ENCODE measurements at regions not wholly inside any gene's neighbourhood (a gene's known extent, or its start where the extent isn't known, plus 50 kb on each side); places are given as distances from the start of the nearest gene placed in this dataset.

GRCh38 chr19:30083125-30083681, 141.2 kb downstream of the URI1 start:
- ATAC-seq (no peak), DNase-seq (no peak)

DNA sequence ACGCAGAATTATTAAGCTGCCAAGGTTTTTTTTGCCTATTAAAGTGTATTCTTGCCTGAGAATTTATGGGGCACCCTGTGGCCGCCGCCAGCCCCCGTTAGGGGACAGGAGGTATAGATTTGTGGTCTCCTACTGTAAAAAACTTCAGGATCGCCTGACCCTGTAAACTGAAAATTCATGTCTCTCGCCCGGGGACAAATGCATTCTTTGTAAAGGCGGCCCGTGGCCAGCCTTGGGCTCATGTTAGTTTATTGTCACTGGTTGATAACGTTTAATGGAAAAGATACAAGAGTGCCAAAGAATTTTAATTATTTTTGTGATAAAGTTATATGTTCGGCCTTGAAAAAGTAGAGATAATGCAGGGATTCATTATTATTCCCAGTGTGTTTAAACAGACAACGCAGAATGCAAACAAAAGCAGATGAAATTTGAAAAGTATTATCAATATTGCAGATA, 141.7 kb downstream of the URI1 start:
- DNase-seq: no peak
- ATAC-seq: no peak

DNA sequence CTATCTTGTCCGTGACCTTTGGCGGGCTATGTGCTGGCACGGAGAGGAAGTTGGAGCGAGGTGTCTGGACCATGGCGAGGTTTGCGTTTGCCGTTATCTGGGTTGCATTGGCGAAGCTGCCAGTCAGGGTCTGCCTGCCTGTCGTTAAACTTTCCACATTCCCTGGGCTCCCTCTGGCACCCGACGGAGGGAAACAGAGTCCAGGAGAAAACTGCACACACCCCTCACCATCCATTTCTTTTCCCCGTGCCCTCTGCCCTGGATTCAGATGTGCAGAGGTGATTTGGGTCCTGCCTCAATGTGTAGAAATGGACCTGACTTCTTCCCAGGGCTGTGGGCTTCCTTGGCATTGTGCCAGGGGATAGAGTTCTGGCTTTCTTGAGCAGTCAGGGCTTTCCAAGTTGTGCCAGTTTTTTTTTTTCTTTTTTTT, 142.4 kb downstream of the URI1 start:
- no peak for DNase-seq
- ATAC-seq: no peak

DNA sequence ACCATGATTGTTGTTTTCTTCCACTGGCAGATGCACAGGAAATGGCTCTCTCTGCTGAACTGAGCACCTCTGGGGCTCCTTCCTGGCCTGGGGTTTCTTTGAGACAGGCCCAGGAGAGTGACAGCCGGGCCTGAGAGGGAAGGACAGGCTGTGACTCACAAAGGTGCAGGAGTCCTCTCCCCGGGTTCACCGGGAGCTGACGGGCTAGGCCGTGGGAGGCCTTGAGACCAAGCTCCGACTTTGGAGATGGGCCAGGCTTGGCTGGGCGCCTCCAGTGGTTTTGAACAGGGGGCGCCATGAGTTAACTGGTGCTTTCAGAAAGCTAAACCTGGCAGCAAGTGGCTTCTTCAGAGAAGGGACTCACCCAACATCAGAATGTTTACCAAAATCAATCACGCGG, 143.4 kb downstream of the URI1 start:
- ATAC-seq (no peak), DNase-seq (peak; percentile 5)

GRCh38 chr19:30086220-30086619, 144.2 kb downstream of the URI1 start:
- ATAC-seq (no peak), DNase-seq (no peak)

DNA sequence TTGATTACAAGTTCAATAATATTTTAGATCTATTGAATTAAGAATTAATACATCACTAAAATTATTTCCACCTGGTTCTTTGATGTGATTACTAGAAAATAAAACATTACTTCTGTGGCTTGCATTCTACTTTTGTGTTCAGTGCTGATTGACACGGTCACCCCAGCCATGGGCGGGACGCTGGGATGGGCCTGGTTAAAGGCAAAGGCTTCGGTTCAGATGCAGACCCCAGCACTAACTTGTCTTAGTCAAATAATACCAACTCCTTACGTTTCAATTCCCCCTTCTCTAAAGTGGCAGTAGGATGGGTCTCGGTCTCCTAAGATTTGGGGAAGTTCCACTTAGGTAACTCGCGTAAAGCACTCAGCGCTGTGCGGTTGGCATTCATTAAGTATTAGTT, 144.9 kb downstream of the URI1 start:
- no peak for DNase-seq
- ATAC-seq: no peak

DNA sequence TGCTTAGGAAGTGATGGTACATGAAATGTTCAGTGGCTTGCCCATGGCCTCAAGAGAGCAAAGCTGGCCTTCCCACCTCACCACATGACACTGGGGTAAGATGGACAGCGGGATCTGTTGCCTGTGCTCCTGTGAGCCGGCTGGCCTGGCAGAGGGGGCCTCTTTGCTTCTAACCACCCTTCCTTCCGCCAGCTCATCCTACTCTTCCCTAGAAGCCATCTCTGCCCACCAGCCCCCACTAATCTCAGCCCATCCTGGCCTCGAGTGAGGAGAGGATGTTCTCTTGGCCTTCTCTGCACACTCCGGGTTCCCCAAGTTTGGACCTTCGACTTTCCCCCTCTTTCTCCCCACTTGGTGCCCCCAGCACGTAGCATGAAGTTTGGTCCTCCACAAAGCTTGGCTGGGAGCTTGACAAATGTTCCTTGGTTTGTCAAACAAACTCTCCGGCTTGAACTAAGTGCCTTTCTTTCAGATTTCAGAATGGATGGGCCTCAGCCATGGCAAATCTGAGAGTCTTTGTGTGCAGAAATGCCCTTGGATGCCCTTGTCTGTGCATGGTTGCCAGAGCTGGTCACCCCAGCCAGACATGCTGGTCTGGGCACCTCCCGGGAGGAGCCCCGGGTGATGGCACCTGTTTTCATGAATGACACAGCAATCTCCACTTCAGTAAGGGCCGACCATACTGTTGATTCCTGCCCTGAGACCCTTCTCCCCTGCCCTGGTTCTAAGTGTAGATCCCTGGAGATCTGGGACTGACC, 145.5 kb downstream of the URI1 start:
- DNase-seq: no peak
- no peak for ATAC-seq

- ATAC-seq: no peak
- no peak for DNase-seq
These were observed 146.5 kb downstream of the URI1 start for GRCh38 chr19:30088567-30088966.

GRCh38 chr19:30089086-30089665, 147.1 kb downstream of the URI1 start:
- DNase-seq (no peak), ATAC-seq (no peak)

GRCh38 chr19:30090476-30090875, 148.4 kb downstream of the URI1 start:
- DNase-seq (no peak), ATAC-seq (no peak)

DNA sequence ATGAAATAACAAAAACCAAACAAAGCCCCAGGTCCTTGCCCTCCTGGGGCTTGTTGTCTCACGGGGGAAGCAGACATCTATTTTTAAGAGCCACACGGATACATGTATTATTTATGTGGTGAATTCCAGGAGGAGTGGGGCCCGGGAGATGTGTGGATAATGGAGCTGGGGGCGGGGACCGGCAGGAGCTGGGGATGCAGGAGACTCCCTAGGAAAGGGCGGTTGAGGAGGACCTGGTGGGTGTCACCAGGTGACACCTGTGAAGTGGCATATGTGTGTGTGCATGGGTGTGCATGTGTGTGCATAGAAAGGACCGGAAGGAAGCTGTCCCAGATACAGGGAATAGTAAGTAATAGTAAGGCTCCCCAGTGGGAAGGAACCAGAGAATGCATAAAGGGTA, 148.9 kb downstream of the URI1 start:
- no peak for DNase-seq
- ATAC-seq: no peak

DNA sequence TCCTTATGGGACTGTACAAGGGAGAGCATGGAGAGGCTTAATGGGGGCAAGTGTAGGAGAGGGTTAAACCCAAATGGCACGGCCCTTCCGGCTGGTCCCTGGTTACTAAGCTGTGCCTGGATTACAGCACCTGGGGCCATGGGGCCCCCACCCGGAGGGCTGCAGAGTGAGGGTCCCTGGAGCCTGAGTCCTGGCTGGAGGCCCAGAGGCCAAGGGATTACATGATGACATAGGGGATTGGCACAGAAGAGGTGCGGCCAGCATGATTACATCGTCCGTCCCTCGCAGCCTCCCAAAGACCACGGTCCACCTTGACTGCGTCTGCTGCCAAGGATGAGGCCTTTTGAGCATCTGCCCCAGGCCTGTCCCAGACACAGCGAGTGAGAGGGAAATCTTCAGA, 149.4 kb downstream of the URI1 start:
- no peak for ATAC-seq

DNA sequence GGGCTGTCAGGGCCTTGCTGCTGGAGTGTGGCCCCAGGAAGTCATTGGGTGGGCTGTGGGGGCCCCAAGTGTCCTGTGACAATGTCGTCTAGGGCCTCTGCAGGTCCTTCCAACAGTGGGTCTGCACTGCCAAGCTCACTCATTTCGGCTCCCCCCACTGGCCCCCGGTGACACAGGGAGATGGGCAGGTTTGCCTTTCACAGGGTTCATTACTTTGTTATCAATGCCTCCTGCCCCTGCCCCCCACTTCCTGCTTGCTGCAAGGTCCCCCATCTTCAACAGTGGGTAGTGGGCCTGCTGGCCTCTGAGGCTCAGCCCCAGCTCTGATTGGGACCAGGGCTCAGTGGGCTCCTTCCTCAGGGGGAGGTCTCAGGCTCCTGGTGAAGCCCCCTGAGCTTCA, 149.8 kb downstream of the URI1 start:
- ATAC-seq (no peak), DNase-seq (no peak)

More for the DNA sequence above, 149.4 kb downstream of the URI1 start:
- DNase-seq: no peak

DNA sequence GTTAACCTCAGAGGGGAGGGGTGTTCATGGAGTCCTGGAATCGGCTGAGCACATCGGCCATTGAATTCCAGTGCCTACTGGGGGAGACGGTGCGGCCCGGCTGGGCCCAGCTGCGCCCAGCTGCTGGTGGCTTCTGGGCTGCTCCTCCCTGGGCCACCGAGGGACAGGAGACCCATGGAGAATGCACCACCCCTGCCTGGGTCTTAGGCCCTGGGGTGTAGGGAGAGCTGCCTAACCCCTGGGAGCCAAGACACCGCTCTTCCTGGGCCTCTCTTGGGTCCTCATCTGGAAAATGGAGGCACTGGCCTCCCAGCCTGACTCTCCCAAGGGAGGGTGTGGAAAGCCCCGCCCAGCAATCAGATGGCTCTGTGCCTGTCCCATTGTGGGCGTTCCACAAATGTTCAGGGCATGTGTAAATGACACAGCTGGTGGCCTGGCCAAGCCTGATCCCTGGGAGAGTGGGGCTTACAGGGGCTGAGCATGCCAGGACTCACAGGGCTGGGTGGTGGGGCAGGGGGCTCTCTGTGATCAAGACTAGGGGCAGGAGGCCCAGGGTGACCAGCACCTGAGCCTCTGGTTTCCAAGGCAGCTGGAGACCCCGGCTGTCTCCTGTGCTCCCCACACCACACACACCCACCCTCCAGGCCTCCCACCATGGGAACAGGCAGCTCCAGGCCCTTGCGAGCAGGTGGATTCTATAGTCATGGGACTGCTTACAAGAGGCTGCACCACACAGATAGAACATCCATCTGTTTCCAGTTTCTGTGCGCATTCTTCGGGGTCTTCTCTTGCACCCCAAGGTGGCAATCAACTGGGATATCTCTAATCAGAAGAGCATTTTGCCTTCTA, 150.9 kb downstream of the URI1 start:
- ATAC-seq (no peak), DNase-seq (no peak)

GRCh38 chr19:30093966-30094755, 152.1 kb downstream of the URI1 start:
- ATAC-seq (no peak), DNase-seq (no peak)

GRCh38 chr19:30094756-30095140, 152.7 kb downstream of the URI1 start:
- DNase-seq (no peak), ATAC-seq (no peak)

- no peak for ATAC-seq
- no peak for DNase-seq
These were observed 153.1 kb downstream of the URI1 start for GRCh38 chr19:30095171-30095570.

DNA sequence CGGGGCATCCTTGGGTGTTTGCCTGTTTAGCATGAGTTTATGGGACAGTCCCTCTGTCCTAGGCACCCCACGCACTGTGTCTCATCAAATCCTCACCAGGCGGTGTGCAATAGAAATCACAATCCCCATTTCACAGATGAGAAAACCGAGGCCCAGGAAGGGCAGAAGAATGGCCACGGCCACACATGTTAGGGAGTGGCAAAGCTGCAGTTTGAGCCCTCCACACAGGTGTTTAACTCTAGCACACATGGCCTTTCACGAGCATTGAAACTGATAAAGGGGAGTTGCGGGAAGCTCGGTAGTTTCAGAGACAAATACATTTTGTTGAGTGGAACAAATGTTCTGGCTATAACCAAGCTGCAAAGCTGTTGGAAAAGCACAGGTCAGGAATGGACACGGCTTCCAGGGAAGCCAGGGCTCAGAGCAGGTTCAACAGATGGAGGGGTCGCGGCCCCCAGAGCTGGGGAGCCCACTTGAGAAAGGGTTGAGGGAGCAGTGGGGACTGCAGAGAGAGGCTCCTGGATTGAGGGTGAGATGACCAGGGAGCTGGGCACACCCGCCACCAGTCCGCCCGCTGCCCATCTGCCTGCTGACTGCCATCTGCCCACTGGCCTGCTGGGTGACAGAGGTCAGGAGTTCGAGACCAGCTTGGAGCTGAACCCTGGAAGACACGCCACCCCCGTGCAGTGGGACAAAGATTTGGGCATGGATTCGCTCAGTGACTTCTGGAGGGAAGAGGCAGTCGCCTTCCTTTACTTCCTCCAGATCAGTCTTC, 154.7 kb downstream of the URI1 start:
- DNase-seq (no peak), ATAC-seq (no peak)

- ATAC-seq (no peak), DNase-seq (no peak)
These were observed 155.8 kb downstream of the URI1 start for GRCh38 chr19:30097746-30098280.

- DNase-seq (no peak), ATAC-seq (no peak)
These were observed 160.2 kb downstream of the URI1 start for GRCh38 chr19:30102239-30102638.

GRCh38 chr19:30102666-30103065, 160.6 kb downstream of the URI1 start:
- ATAC-seq (no peak), DNase-seq (no peak)
